Activated gamma-delta T cell treated with anti-CD3 and anti-CD28 coated beads, Interleukin-2, amount 50 U/mL, for 16 hours (primary cell): ENCODE measurements at regions not wholly inside any gene's neighbourhood (a gene's known extent, or its start where the extent isn't known, plus 50 kb on each side); places are given as distances from the start of the nearest gene placed in this dataset.
A peak's percentile ranks its signal among the peaks of the same experiment; 100 is the strongest.

Experiments used
- DNase-seq: peaks from one replicate; pipeline ENCODE4 v3.0.0-alpha.2; 2020; ENCODE audit warnings: low read depth

- DNase-seq = no peak
Measured at GRCh38 chr17:77489239-77489892, 348.6 kb downstream of the SEC14L1 start.

- no peak for DNase-seq
Measured at GRCh38 chr17:77489893-77490255, 349.1 kb downstream of the SEC14L1 start.

GRCh38 chr17:77490361-77491183, 349.8 kb downstream of the SEC14L1 start:
- no peak for DNase-seq

GRCh38 chr17:77491921-77492445, 351.2 kb downstream of the SEC14L1 start:
- DNase-seq = no peak

DNA sequence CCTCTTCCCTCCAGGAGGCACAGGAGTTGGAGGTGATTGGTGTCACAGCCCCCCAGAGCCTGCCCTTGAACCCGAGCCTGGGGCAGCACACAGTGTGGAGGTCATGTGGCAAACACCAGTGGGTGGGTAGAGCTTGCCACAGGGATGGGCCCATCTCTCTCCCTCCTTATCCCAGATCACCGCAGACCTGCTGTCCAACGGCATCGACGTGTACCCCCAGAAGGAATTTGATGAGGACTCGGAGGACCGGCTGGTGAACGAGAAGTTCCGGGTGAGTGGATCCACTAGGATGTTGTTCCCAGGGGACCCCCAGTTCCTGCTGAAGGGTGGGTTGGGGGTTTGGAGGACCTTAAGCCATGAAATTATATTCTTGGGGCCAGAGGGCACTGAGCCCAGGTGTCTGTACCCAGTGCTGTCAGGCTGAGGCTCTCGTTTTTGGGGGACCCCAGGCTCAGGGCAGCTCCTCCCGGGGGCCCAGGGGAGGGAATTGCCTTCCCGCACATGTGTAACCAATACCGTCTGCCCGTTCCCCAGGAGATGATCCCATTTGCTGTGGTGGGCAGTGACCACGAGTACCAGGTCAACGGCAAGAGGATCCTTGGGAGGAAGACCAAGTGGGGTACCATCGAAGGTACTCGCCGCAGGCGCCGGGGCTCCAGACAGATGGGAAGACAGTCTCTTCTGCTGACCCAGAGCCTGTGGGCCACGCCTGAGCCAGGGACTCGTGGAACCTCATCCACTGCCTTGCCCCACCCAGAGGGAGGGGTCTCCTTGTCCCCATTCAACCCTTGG, 351.9 kb downstream of the SEC14L1 start:
- no peak for DNase-seq

DNA sequence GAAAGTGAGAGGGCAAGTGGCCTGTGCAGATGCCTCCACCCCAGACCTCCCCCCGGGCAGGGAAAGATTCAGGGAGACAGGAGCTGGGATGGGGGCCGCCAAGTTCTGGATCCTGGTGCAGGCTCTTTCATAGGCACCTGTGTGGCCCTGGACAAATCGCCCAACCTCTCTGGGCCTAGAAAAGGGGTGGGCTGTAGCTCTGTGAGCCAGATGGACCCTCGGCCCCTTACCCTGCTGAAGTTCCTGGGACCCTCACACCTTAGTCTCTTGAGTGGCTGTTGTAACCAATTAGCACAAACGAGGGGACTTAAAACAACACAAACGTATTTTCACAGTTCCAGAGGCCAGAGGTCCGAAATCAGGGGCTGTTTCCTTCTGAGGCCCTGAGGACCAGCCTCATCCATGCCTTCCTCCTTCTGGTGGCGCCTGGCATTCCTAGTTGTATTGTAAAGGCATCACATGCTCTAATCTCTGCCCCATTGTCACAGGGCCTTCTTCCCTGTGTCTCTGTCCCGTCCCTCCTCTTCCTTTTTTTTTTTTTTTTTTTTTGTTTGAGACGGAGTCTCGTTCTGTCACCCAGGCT, 352.6 kb downstream of the SEC14L1 start:
- no peak for DNase-seq

- no peak for DNase-seq
Measured at GRCh38 chr17:77493901-77494663, 353.3 kb downstream of the SEC14L1 start.

- DNase-seq = peak; percentile 65
Measured at GRCh38 chr17:77494664-77495435, 354.1 kb downstream of the SEC14L1 start.

DNA sequence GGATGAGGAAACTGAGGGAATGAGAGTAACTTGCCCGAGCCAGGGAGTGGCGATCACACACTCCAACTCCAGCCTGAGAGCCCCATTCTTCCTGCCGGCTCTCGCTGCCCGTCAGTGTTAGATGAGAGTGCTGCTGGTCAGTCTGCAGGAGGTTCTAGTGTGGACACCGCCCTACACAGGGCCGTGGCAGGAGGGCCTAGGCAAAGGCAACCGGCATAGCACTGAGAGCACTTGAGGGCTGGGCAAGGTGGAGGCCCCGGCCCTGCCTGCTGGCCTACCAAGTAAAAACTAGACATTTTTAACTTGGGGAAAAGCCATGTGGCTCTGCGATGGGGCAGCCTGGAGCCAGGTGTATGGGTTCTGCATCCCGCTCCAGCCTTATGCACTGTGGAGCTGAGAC, 354.8 kb downstream of the SEC14L1 start:
- no peak for DNase-seq

DNA sequence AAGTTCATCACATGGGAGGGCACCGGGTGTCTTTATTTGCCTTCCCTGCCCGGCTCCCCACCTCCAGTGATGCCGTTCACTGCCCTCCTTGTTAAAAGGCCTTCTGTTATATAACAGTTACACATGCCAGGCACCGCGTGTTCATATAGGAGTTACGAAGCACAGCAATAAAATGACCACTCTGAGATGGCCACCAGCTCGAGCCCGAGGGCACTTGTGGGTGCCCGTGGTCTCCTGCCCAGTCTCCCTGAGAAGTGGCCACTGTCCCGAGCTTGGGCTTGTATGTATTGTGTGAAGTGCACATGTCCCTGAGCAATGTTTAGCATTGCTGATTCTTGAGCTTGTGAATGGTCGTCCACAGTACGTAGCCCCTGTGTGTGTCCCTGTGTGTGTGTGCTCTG, 355.6 kb downstream of the SEC14L1 start:
- no peak for DNase-seq

DNA sequence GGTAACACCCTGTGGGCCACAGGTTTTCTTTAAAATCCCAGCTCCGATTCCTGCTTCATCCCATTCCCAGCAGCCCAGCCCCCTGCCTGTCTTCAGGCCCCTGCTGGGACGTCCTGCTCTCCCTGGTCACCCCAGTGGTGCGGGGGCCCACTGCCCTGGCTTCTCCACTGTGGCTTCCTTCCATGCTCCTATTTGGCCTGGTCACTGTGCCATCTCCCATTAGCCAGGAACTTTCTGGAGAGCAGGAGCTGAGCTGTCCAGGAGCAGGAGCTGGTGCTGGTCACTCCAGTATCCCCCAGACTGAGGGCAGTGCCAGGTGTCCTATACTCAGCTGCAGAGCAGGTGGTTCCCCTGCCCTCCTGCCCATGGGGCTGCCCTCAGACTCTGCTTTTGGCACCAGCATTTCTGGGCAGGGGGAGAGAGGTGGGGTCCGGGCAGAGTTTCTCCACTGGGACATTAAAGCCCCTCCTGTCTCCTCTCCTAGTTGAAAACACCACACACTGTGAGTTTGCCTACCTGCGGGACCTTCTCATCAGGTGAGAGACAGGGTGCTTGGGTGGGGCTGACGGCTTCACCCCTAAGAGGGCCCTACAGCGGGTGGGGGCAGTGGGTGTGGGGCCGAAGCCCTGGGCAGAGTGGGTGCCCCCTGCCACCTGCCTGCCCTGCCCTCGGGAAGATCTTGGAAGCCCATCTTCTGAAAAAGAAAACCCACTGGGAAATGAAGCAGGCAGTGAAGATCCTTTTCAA, 356.2 kb downstream of the SEC14L1 start:
- no peak for DNase-seq

DNA sequence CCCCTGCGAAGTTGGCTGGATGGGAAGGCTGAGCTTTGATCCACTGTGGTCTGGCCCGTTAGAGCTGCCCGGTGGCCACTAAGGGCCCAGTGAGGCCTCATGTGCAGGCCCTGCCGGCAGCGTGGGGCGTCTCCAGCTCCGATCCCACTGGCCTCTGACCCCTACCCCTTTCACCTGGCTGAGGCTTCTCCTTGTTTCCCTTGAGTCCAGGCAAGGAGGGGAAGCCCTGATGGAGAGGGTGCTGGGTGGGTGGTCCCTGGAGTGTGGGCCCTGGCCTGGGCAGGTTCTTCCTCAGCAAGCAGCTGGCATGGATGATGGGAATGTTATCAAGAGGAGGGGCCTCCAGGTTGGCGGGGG, 356.8 kb downstream of the SEC14L1 start:
- no peak for DNase-seq

- DNase-seq = no peak
Measured at GRCh38 chr17:77498091-77498741, 357.4 kb downstream of the SEC14L1 start.

DNA sequence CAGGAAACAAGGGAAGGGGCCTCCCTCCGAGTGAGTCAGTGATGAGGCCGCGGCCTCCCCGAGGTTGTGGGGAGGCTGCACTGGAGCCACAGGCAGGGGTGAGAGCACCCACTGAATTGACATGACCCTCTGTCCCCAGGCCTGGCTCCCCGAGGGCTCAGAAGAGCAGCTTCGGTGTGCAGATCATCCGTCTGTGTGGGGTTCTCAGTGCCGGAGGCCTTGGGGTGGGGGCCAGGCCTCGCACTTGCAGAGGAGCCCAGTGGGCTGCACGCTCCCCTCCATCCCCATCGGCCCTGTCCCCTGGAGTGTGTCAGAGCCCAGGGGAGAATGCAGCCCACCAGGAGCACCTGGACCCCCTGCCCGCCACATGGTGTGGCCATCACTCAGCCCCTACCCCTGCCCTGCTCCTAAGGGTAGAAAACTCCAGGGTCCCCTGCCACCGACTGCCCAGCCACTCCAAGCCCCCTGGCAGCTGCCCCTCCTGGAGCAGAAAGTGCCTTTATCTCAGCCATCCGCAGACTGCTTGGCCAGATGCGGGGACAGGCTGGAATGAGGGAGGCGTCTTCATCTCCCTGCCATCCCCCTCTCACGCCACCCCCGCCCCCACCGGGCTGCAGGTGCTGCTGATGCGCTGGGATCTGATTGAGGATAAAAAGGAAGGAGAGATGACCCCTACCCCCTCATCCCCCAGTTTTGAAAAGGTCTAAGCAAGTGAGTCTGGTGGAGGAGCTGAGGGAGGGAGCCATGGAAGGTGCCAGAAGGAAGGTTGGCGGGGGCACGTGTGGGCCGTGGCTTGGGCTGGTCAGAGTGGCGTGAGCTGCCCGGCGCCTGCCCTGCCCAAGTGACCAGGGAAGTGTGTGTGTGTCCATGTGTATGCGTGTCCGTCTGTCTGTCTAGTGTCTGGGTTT, 358.3 kb downstream of the SEC14L1 start:
- DNase-seq = no peak

- DNase-seq = no peak
Measured at GRCh38 chr17:77499699-77500435, 359.1 kb downstream of the SEC14L1 start.

- DNase-seq = no peak
Measured at GRCh38 chr17:77501101-77501566, 360.4 kb downstream of the SEC14L1 start.

DNA sequence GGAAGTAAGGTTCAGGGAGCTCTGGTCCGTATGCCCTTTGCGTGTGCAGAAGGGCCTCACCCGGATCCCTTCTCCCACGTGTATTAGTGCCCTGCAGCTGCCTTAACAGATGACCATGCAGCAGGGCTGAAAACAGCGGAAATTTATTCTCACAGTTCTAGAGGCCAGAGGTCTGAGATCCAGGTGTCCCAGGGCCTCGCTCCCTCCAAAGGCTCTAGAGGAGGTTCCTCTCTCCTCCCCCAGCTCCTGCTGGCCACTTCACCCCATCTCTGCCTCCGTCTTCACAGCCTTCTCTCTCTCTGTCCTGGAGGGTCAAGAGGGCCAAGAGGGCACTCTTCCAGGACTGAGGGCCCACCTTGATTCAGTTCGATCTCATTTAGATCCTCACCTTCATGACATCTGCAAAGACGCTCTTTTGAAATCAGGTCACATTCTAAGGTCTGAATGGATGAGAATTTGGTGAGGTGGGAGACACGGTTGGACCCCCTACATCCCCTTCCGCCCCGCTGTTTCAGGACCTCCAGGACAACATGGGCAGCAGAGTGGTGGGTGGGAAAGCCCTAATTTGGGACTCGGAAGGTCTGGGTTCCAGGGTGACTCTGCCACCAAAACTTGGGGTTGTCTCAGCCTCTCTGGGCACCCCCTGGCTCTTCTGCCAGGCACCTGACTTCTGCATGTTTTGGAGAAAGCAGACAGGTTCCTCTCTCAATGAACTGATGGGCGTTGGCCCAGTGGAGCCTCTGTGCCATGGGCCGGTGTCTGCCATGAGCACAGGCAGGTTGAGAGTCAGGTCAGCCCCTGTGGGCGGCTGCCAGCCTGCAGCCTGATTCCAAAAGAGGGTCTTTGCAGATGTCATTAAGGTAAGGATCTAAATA, 361.2 kb downstream of the SEC14L1 start:
- DNase-seq = no peak
